HepG2 (cell line): ENCODE measurements at regions not wholly inside any gene's neighbourhood (a gene's known extent, or its start where the extent isn't known, plus 50 kb on each side); places are given as distances from the start of the nearest gene placed in this dataset.

ENCODE experiments used
- JUND ChIP-seq: sonication (generic); formaldehyde crosslinking; IDR thresholded peaks from 2 replicates; pipeline ENCODE4 v1.8.0; 2022; ENCODE audit warnings: mild to moderate bottlenecking, missing genetic modification reagents
- NR2F1 ChIP-seq, 2 experiments: fragments of 450-650 bp in 1 of 2; formaldehyde crosslinking in 1 of 2; IDR thresholded peaks; 2 replicates each; pipeline versions ENCODE4 v1.5.0 to v1.6.1; 2016 to 2020; ENCODE audit warnings: mild to moderate bottlenecking in 1 of 2, missing compliant biosample characterization in 1 of 2, missing genetic modification reagents in 1 of 2, moderate library complexity in 1 of 2
- POLR2A ChIP-seq, 2 experiments: IDR thresholded peaks; 2 replicates each; pipeline ENCODE4 v1.6.1; 2011; ENCODE audit warnings: low read depth in 2 of 2, low read length in 2 of 2, mild to moderate bottlenecking in 1 of 2, moderate library complexity in 1 of 2; ENCODE audit not compliant: insufficient read depth in 1 of 2
- SIN3B ChIP-seq: fragments of 150-350 bp; IDR thresholded peaks from 2 replicates; pipeline ENCODE4 v1.6.1; 2014; ENCODE audit warnings: low read length
- SRSF1 ChIP-seq: fragments of 200-400 bp; formaldehyde crosslinking; optimal IDR thresholded peaks from 2 replicates; pipeline ENCODE3; 2017; ENCODE audit warnings: mild to moderate bottlenecking, low read depth, low read length, moderate library complexity
- TF ChIP-seq, protein P1 (sequence below): IDR thresholded peaks from 2 replicates; pipeline ENCODE4 v1.6.1; 2012; ENCODE audit warnings: inconsistent platforms

DNA sequence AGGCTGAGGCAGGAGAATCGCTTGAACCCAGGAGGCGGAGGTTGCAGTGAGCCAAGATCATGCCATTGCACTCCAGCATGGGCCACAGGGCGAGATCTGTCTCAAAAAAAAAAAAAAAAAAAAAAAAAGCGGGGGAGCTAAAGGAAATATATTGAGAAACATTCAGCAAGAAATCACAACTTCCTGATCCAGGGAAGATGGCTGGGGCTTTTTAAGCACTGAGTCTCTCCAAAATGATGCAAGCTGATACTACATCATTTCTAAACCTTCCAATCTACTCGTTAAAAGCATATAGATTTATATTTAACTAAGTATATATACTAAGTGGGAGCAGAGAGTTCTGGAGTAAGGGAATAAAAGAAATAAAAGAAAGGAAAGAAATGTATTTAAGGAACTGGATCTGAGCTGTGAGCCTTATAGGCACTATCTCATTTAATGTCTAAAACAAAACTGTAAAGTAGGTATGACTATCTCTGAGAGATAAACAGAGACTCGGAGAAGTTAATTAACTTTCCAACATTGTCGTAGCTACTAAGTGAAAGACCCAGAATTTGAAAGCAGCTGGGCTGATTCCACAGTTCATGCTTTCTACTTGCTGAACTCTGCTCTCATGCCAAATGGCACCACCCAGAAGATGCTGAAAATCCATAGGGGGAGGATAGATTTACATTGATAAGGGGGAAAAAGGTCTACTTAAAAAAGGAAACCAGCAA, 215.0 kb upstream of the MARCKS start:
- TF ChIP-seq JUND (no peak), SRSF1 (no peak), POLR2A (IDR thresholded peaks at IDR 0.05; ENCODE audit: insufficient read depth in 1 of 2, low read depth in 2 of 2, low read length in 2 of 2) (no peak), SIN3B (no peak), NR2F1 (CRISPR knock-in tag; IDR thresholded peaks at IDR 0.05) (no peak)
- TF ChIP-seq, protein P1, sequence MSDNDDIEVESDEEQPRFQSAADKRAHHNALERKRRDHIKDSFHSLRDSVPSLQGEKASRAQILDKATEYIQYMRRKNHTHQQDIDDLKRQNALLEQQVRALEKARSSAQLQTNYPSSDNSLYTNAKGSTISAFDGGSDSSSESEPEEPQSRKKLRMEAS = no peak
